Smooth muscle cell (in vitro differentiated cells): ENCODE measurements at regions not wholly inside any gene's neighbourhood (a gene's known extent, or its start where the extent isn't known, plus 50 kb on each side); places are given as distances from the start of the nearest gene placed in this dataset.

Experiments used
- DNase-seq: peaks from one replicate; lab custom pipeline; 2025; ENCODE audit not compliant: unreplicated experiment; lab: John Stamatoyannopoulos, UW
- H2AFZ ChIP-seq: fragments of 200-600 bp; sonication (generic); 2 replicates; pipeline ENCODE4 v1.6.0; 2016; ENCODE audit warnings: antibody characterized with exemption, low read depth, mild to moderate bottlenecking
- H3F3A ChIP-seq: fragments of 200-600 bp; sonication (generic); 2 replicates; pipeline ENCODE4 v1.6.0; 2017; ENCODE audit warnings: antibody characterized with exemption, low read depth
- H3K27ac ChIP-seq: fragments of 200-600 bp; sonication (generic); 2 replicates; pipeline ENCODE4 v1.5.1; 2016; ENCODE audit warnings: low read depth, mild to moderate bottlenecking
- H3K27me3 ChIP-seq: fragments of 200-600 bp; sonication (generic); 2 replicates; pipeline ENCODE4 v1.6.1; 2016; ENCODE audit warnings: low read depth, mild to moderate bottlenecking
- H3K36me3 ChIP-seq: fragments of 200-600 bp; sonication (generic); 2 replicates; pipeline ENCODE4 v1.5.1; 2016; ENCODE audit warnings: low read depth
- H3K4me1 ChIP-seq: fragments of 200-600 bp; sonication (generic); 2 replicates; pipeline ENCODE4 v1.5.1; 2016; ENCODE audit warnings: low read depth
- H3K4me2 ChIP-seq: fragments of 200-600 bp; sonication (generic); 2 replicates; pipeline ENCODE4 v1.6.0; 2016; ENCODE audit warnings: mild to moderate bottlenecking
- H3K4me3 ChIP-seq: fragments of 200-600 bp; sonication (generic); 2 replicates; pipeline ENCODE4 v1.5.1; 2016; ENCODE audit warnings: mild to moderate bottlenecking
- H3K79me2 ChIP-seq: fragments of 200-600 bp; sonication (generic); 2 replicates; pipeline ENCODE4 v1.6.0; 2016; ENCODE audit warnings: low read depth, mild to moderate bottlenecking
- H3K9ac ChIP-seq: fragments of 200-600 bp; sonication (generic); 2 replicates; pipeline ENCODE4 v1.6.0; 2016; ENCODE audit warnings: low read depth
- H3K9me3 ChIP-seq: fragments of 200-600 bp; sonication (generic); replicated peaks from 2 replicates; pipeline ENCODE4 v1.5.1; 2016; ENCODE audit warnings: low read depth
- H4K20me1 ChIP-seq: fragments of 200-600 bp; sonication (generic); 2 replicates; pipeline ENCODE4 v1.6.0; 2016; ENCODE audit warnings: low read depth
- CTCF ChIP-seq: fragments of 200-600 bp; sonication (generic); IDR thresholded peaks from 2 replicates; pipeline ENCODE4 v1.5.1; 2017; ENCODE audit warnings: borderline replicate concordance, mild to moderate bottlenecking, antibody characterized with exemption; ENCODE audit not compliant: insufficient read depth, poor library complexity, severe bottlenecking
- WGBS: methylation state at CpG from one replicate; pipeline ENCODE4 v1.1.7; 2016; ENCODE audit warnings: low lambda C conversion rate; 5-methylcytosine and 5-hydroxymethylcytosine counted together

- Histone ChIP-seq H3K36me3 (no peaks in the 10 kb centered on the region), H3K27ac (no peak overlapping the region), H3K4me2 (no peak overlapping the region), H3K79me2 (no peaks in the 10 kb centered on the region), H3K9ac (no peak overlapping the region), H3K27me3 (no peaks in the 10 kb centered on the region), H3F3A (no peaks in the 10 kb centered on the region), H3K4me3 (no peak overlapping the region), H3K4me1 (no peaks in the 10 kb centered on the region), H4K20me1 (no peaks in the 10 kb centered on the region), H2AFZ (no peak overlapping the region), H3K9me3 (no peaks in the 10 kb centered on the region)
- no peak for TF ChIP-seq CTCF
- DNase-seq = no peak
- whole genome bisulfite sequencing = 90% methylated on average over 3 of the region's 3 CpGs
These were observed 133.7 kb downstream of the FCRL5 start for GRCh38 chr1:157418659-157419058.

GRCh38 chr1:157418231-157418630 is 134.1 kb downstream of the FCRL5 start:
- H4K20me1 ChIP-seq = no peaks in the 10 kb centered on the region
- H2AFZ ChIP-seq = no peak overlapping the region
- H3K27me3 ChIP-seq = no peaks in the 10 kb centered on the region
- no peak overlapping the region for H3K4me2 ChIP-seq
- no peak for DNase-seq
- H3K9me3 ChIP-seq = no peaks in the 10 kb centered on the region
- H3K9ac ChIP-seq = no peak overlapping the region
- no peak overlapping the region for H3K27ac ChIP-seq
- no peaks in the 10 kb centered on the region for H3K4me1 ChIP-seq
- no peaks in the 10 kb centered on the region for H3F3A ChIP-seq
- H3K36me3 ChIP-seq = no peaks in the 10 kb centered on the region
- TF ChIP-seq CTCF = no peak
- 100% methylated on average over 1 of the region's 1 CpG for WGBS
- no peak overlapping the region for H3K4me3 ChIP-seq
- no peaks in the 10 kb centered on the region for H3K79me2 ChIP-seq

- H3K79me2 ChIP-seq = no peaks in the 10 kb centered on the region
- no peak overlapping the region for H3K4me3 ChIP-seq
- H3F3A ChIP-seq = no peaks in the 10 kb centered on the region
- H3K27ac ChIP-seq = no peak overlapping the region
- no peak for DNase-seq
- H3K27me3 ChIP-seq = no peaks in the 10 kb centered on the region
- no peaks in the 10 kb centered on the region for H3K36me3 ChIP-seq
- no peaks in the 10 kb centered on the region for H3K9me3 ChIP-seq
- H3K4me2 ChIP-seq = no peak overlapping the region
- no peaks in the 10 kb centered on the region for H3K4me1 ChIP-seq
- 82% methylated on average over 5 of the region's 5 CpGs for WGBS
- H4K20me1 ChIP-seq = no peaks in the 10 kb centered on the region
- TF ChIP-seq CTCF = no peak
- no peak overlapping the region for H2AFZ ChIP-seq
- H3K9ac ChIP-seq = no peak overlapping the region
These were observed 136.7 kb downstream of the FCRL5 start for GRCh38 chr1:157415661-157416060.

- 88% methylated on average over 2 of the region's 2 CpGs for WGBS
These were observed 140.0 kb downstream of the FCRL5 start for GRCh38 chr1:157412308-157412707.

More at GRCh38 chr1:157412308-157412707, 140.0 kb downstream of the FCRL5 start:
- Histone ChIP-seq H3K9me3 (no peaks in the 10 kb centered on the region), H3K4me3 (no peak overlapping the region), H2AFZ (no peak overlapping the region), H3K36me3 (no peaks in the 10 kb centered on the region), H3K27me3 (no peaks in the 10 kb centered on the region), H3K4me1 (no peaks in the 10 kb centered on the region), H3K79me2 (no peaks in the 10 kb centered on the region), H3K27ac (no peak overlapping the region), H4K20me1 (no peaks in the 10 kb centered on the region), H3K4me2 (no peak overlapping the region), H3F3A (no peaks in the 10 kb centered on the region), H3K9ac (no peak overlapping the region)
- no peak for TF ChIP-seq CTCF
- DNase-seq = no peak
